ENCODE measurements at regions not wholly inside any gene's neighbourhood (a gene's known extent, or its start where the extent isn't known, plus 50 kb on each side); places are given as distances from the start of the nearest gene placed in this dataset.

GRCh38 chr2:152827944-152828343 is 109.5 kb downstream of the ARL6IP6 start:
- H3K36me3 ChIP-seq (replicated peaks): no peaks in the 10 kb centered on the region
- in situ Hi-C loops (cut with HindIII; ENCODE audit: low pct_ligation_motif_present, low sequenced_read_pairs): no loop called here

DNA sequence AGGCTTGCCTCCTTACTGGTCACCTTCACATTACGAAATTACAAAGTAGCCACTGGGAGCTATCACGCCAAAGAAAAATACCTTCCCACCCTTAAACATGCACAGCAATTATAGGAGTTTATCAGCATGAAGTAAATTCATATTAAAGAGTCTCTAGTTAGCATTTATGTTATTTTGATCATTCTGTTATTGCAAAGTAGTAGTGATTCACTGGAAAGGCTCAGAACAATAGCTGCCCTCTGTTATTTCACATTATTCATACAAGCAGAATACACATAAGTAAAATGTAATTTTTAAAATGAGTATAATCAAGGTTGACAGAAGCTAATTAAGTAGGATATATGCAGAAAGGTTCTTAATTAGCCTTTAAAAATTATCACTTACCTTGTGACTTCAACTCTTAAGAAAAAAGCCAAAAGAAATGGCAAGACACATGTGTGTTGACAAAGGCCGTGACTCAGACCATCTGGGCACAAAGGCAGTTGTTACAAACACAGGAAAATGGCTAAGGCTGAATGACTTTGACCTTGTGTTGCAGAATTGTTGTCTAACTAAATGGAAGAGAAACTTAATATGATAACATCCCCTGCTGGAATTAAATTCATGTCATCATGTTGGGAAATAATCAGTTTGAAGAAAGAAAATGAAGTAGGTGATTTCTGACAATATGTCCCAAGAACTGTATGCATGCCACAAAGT is 108.3 kb downstream of the ARL6IP6 start:
- H3K27me3 ChIP-seq (replicated peaks): no peaks in the 10 kb centered on the region
- TF ChIP-seq, protein P1, sequence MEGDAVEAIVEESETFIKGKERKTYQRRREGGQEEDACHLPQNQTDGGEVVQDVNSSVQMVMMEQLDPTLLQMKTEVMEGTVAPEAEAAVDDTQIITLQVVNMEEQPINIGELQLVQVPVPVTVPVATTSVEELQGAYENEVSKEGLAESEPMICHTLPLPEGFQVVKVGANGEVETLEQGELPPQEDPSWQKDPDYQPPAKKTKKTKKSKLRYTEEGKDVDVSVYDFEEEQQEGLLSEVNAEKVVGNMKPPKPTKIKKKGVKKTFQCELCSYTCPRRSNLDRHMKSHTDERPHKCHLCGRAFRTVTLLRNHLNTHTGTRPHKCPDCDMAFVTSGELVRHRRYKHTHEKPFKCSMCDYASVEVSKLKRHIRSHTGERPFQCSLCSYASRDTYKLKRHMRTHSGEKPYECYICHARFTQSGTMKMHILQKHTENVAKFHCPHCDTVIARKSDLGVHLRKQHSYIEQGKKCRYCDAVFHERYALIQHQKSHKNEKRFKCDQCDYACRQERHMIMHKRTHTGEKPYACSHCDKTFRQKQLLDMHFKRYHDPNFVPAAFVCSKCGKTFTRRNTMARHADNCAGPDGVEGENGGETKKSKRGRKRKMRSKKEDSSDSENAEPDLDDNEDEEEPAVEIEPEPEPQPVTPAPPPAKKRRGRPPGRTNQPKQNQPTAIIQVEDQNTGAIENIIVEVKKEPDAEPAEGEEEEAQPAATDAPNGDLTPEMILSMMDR (IDR thresholded peaks at IDR 0.05; ENCODE audit: low read depth, low read length, missing control alignments): no peak
- no peak for DNase-seq
- H3K4me3 ChIP-seq (ENCODE audit: low read depth, low read length): no peak overlapping the region
- in situ Hi-C loops (cut with HindIII; ENCODE audit: low pct_ligation_motif_present, low sequenced_read_pairs): no loop called here
- no peak overlapping the region for H3K27ac ChIP-seq
- no peaks in the 10 kb centered on the region for H3K36me3 ChIP-seq (replicated peaks)

More at GRCh38 chr2:152827944-152828343, 109.5 kb downstream of the ARL6IP6 start:
- TF ChIP-seq, protein P1 (IDR thresholded peaks at IDR 0.05; ENCODE audit: low read depth, low read length, missing control alignments): no peak
- H3K27ac ChIP-seq: no peak overlapping the region
- no peak for DNase-seq
- H3K4me3 ChIP-seq (ENCODE audit: low read depth, low read length): no peak overlapping the region
- no peaks in the 10 kb centered on the region for H3K27me3 ChIP-seq (replicated peaks)

GRCh38 chr2:152825834-152826233 is 107.4 kb downstream of the ARL6IP6 start:
- H3K36me3 ChIP-seq (replicated peaks): no peaks in the 10 kb centered on the region
- in situ Hi-C loops (cut with HindIII; ENCODE audit: low pct_ligation_motif_present, low sequenced_read_pairs): no loop called here
- no peak overlapping the region for H3K4me3 ChIP-seq (ENCODE audit: low read depth, low read length)
- no peak overlapping the region for H3K27ac ChIP-seq
- no peaks in the 10 kb centered on the region for H3K27me3 ChIP-seq (replicated peaks)
- DNase-seq: no peak
- TF ChIP-seq, protein P1 (IDR thresholded peaks at IDR 0.05; ENCODE audit: low read depth, low read length, missing control alignments): no peak

- in situ Hi-C loops (cut with HindIII; ENCODE audit: low pct_ligation_motif_present, low sequenced_read_pairs): no loop called here
- no peaks in the 10 kb centered on the region for H3K36me3 ChIP-seq (replicated peaks)
- TF ChIP-seq, protein P1 (IDR thresholded peaks at IDR 0.05; ENCODE audit: low read depth, low read length, missing control alignments): no peak
- H3K27ac ChIP-seq: no peak overlapping the region
- no peak for DNase-seq
- H3K4me3 ChIP-seq (ENCODE audit: low read depth, low read length): no peak overlapping the region
- H3K27me3 ChIP-seq (replicated peaks): no peaks in the 10 kb centered on the region
These were observed 105.5 kb downstream of the ARL6IP6 start for GRCh38 chr2:152823905-152824304.

DNA sequence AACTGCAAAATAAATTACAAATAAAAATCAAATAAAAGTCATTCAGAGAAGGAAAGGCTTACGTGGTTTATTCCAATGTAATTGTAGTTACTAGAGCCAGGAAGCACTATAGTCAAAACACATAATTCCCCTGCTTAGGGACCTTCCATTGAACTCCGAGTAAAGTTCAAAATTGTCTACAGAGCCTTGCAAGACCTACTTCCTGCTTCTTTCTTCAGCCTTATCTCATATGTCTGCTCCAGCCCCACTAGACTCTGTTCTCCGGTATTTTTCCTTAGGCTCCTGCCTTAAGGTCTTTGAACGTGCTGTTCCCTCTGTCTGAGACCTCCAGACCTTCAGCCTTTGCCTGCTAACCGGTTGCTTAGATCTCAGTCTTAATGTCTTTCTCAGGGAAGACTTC is 104.3 kb downstream of the ARL6IP6 start:
- Histone ChIP-seq H3K4me3 (ENCODE audit: low read depth, low read length) (no peak overlapping the region), H3K36me3 (replicated peaks) (no peaks in the 10 kb centered on the region), H3K27me3 (replicated peaks) (no peaks in the 10 kb centered on the region), H3K27ac (no peak overlapping the region)
- no peak for DNase-seq
- TF ChIP-seq, protein P1 (IDR thresholded peaks at IDR 0.05; ENCODE audit: low read depth, low read length, missing control alignments): no peak
- in situ Hi-C loops (cut with HindIII; ENCODE audit: low pct_ligation_motif_present, low sequenced_read_pairs): no loop called here

GRCh38 chr2:152820048-152820447 is 101.6 kb downstream of the ARL6IP6 start:
- H3K36me3 ChIP-seq (replicated peaks): no peaks in the 10 kb centered on the region
- in situ Hi-C loops (cut with HindIII; ENCODE audit: low pct_ligation_motif_present, low sequenced_read_pairs): no loop called here
- TF ChIP-seq, protein P1 (IDR thresholded peaks at IDR 0.05; ENCODE audit: low read depth, low read length, missing control alignments): no peak
- no peaks in the 10 kb centered on the region for H3K27me3 ChIP-seq (replicated peaks)
- no peak overlapping the region for H3K4me3 ChIP-seq (ENCODE audit: low read depth, low read length)
- no peak for DNase-seq
- no peak overlapping the region for H3K27ac ChIP-seq

All from brain microvascular endothelial cell (primary cell).